NCI-H187 (cell line): ENCODE measurements at regions not wholly inside any gene's neighbourhood (a gene's known extent, or its start where the extent isn't known, plus 50 kb on each side); places are given as distances from the start of the nearest gene placed in this dataset.

ENCODE experiments used
- DNase-seq, 2 experiments: peaks; one replicate each; lab custom pipeline; 2025; lab: John Stamatoyannopoulos, UW

DNA sequence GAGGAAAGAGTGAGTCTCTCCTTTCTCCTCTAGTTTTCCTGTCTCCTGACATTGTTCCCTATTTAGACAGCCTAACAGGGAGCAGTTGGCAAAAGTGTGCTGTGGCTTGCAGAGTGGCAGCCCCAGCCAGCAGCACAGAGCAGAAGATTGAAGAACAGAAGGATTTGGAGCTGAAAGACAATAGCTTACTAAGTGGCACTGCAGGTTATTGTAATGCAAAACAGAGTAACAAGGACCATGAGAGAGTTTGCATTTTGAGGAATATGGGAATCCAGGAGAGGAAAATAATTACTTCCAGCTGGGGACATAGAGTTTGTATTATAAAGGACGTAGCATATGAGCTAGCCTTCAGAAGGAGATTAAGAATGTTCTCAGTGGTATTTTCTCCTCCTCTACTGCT is 342.4 kb downstream of the AKAIN1 start:
- DNase-seq: no peak

DNA sequence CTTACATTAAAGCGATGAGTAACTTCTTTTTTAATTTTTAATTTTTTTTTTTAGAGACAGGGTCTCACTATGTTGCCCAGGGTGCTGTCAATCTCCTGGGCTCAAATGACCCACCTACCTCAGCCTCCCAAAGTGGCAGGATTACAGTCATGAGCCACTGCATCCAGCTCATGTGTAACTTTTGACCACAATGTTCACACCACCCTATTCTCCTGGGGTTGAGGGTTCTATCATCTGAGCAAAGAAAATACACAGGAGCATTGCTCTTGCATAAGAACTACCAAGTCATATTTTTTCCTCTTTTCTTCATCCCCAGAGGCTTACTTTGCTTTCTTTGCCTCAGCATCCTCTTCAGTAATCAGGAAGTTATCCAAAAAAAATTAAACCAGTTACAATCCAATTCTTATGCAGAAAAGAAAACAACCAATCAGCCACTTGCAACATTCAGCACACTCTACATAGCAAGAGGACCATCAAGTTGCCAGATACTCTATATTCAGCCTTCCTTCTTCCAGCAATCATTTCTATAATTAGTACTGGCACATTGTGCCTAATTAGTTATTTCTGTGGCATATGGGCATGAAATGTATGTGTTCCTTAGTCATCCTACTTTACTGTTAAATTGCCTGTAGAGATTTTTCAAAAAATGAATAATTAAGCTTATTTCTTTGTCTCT is 345.6 kb downstream of the AKAIN1 start:
- DNase-seq: no peak

DNA sequence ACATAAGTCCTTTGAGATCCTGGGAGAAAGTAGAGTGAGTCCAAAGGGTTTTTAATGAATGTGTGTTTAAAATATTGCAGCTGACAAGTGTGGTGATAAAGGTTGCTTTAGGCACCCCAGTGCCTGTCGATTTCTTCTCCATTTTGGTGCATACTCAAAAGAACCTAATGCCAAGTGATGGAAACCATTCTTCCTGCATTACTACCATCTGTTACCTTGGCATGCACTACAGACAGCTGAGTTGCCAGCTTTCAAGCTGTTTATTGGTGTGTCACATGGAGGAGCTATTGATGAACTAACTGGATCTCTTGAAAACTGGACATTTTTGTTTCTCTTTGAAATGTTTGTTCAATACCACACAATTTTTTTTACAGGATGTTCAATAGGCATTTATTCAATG is 350.0 kb downstream of the AKAIN1 start:
- no peak for DNase-seq

DNA sequence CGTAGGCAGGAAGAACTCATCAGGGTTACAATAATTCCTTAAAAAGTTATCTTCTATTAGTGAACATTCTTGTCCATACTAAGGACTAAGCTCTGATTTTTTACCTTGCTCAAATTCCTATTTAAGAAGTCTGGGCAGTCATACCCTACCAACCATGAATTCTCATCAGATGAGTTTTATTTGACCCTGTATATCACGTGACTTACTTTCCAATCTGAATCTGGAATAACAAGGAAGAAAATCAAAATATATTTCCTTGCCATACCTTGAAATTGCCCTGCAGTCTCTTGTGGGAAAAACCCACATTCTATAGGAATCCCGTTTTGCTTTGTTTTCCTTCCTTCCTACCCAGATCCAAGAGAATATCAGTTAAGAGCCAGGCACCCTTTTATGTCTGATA is 352.7 kb downstream of the AKAIN1 start:
- no peak for DNase-seq

DNA sequence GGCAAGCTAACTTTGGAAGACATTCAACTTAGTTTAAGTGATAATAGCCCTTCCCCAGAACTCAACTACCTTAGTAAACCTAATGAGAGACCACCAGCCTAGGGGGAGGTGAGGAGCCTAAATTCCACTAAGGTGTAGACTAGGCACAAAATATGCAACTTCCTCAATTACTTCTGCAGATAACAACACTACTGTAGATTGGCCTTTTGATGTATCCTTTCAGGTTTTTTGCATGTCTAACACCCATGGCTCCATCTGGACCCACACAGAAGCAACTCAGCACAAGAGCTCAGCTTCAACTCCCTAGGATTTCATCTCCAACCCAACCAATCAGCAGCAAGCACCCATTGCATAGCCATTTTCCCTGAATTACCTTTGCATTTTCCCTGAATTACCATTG is 353.3 kb downstream of the AKAIN1 start:
- DNase-seq: no peak

DNA sequence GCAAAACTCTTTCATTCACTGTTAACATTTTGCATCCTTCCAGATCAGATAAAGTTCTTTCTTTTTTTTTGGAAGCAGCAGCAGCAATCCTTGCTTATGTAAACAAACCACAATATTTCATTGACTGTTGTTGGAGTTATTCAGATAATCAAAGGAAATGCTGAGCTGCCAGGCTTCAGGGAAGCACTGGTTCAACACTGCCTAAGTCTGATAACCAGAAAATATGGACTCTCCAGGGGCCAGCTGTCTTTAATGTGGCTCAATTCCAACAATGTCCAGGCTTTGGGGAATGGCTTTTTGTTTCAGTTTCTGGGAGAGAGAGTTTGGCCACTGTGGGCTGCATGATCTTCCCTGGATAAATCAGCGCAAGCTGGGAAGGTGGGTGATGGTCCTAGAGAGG is 354.3 kb downstream of the AKAIN1 start:
- no peak for DNase-seq

DNA sequence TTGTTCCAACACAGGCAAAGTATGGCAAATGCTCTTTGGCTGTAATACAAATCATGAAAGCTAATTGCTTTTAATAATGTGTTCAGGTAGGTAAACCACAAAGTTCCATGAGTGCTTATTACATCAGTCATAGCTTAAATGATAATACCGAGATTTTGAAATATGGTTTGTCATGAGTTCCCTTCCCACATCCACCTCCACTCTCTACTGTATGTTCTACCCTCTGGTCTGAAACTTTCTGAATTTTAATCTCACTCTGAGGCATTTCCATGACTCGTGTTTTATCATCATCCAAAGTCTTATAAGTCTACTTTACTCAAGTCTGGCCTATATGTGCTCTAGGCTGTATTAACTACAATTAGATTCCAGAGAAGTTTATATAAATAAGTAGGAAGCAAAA is 354.8 kb downstream of the AKAIN1 start:
- DNase-seq: no peak

DNA sequence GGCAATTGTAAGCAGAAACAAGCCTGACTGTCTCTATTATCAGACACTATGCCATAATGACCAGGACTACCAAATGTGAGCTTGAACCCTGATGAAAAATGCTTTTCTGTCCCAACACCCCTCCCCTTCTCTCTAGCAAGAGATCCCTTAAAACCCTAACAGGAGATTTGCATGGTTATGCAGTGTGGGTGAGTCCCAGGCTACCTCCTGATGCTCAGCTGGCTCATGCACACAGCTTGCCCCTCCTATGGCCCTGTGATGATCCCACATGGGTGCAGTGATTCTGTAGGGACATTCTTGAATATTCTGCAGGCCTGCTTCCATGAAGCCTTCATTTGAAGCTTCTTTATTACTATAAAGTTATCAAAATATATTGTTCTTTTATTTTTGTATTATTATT is 357.4 kb downstream of the AKAIN1 start:
- no peak for DNase-seq

DNA sequence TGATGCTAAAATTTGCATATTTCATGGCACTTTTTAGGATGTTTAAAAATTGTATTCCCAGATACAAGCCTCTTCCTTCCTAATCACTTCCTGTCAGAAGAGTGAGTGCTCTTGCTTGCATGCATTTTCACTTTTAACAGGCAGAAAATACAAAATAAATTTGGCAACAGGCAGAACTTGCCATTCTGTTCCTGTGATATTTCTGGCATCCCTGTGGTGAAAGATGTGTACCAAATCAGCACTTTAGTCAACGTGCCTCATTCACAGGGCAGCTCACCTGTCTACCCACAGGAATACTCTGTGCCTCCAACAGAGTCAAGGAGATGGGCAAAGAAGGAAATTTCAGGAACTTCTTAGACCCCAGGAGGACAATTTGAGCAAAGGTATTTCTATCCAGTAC is 360.9 kb downstream of the AKAIN1 start:
- DNase-seq: no peak

DNA sequence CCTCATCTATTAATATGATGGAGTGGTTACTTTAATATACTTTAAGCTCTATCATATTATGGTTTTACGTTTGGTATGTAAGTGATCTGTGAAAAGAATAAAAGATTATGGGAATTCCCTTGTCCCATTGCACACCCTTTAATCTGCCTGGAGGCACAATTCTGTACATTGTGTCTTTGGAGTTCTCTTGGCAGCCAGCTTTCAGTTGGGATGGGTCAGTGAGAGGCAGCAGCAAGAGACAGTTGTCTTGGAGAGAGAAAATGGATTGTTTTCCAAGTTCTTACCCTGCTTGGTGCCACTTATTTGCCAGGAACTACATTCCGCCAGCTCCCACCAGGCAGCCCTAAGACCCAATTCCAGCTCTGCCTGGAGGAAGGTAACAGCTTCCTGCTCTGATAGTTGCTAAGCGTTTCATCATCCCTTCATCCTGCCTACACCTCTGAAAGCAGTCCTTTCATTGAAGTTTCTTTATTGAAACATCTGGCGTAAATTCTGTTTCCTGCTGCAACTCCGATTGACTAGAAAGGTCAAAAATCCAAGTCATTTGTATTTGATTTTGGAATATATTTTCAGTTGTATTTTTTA is 365.2 kb downstream of the AKAIN1 start:
- no peak for DNase-seq

DNA sequence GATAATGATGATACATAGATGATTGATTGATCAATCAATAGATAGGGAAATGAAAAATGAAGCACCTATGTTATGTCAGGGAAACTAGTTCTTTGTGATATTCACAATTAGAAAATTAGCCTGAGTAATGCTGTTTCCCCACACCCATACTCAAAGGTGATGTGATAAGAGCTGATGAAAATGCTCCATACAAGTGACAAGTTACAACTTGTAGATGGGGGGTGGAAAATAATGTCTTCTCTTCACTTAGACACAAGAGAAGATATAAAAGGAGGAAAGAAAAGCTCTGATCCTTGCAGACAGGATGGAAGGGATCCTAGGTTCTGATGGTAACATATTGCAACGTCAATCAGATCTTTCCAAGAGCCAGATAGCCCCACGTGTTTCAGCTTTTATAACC is 365.9 kb downstream of the AKAIN1 start:
- DNase-seq: no peak

DNA sequence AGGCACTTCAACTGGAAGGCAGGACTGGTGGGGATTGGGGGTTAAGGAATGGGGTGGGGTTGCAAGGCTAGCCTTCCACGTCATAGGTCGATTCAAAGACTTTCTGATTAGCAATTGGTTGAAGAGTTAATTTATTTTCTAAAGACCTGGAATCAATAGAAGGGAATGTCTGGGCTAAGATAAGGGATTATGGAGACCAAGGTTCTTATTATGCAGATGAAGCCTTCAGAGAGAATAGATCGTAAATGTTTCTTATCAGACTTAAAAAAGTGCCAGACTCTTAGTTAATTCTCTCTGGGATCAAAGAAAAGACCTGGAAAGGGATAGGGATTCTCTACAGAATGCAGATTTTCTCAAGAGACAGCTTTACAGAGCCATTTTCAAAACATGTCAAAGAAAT is 368.0 kb upstream of the DLGAP1 start:
- DNase-seq: no peak

DNA sequence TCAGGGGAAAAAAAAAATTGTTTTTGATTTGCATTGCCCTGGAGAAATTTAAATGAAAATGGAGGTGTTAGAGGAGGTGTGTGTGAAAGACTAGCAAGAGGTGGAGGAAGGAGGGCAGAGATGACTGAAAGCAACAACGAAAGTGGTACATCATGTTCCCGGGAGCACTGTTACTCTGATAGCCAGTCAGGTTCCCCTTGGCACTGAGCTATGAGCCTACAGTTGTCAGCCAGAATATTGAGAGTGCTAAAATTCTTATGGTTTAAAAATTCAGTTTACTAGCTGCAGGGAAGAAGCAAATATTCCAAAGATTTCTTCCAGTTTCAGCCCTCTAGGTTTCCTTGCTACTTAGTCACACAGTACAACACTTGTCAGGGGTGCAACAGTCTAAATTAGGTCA is 366.7 kb upstream of the DLGAP1 start:
- DNase-seq: no peak

DNA sequence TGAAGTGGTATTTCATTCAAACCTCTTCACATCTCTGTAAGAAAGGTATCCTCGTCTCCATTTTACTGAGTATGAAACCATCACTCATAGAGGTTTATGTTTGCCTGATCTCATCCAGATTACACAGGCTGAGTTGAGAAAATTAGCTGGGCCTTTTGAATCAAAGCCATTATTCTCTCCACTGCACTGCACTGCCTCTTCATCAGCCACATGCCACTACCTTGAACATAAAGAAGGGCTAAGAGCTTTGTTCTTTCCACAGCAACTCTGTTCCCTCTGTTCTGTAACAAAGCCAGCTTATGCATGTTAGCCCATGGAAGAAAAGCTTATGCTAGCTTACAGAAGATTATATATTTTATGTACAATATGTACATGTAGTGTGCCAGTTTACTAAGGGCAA is 362.6 kb upstream of the DLGAP1 start:
- DNase-seq: no peak

DNA sequence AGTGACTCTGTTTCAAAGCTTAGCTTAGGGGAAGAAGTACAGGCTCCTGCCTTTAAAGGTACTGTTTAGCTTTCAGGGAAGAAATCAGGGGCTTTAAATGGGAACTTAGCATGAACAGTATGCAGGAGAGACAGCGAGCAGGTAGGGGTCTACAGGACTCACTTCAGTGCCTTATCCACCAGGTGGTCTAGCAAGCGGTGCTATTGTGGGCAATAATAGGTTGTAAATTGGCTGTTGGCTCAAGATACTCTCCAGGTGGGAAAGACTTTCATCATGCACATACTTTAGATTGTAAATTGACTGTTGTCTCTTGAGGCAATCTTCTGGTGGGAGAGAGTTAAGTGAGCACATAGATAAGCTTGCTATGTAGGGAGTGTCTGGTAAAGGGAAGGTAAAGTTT is 358.6 kb upstream of the DLGAP1 start:
- DNase-seq: no peak

DNA sequence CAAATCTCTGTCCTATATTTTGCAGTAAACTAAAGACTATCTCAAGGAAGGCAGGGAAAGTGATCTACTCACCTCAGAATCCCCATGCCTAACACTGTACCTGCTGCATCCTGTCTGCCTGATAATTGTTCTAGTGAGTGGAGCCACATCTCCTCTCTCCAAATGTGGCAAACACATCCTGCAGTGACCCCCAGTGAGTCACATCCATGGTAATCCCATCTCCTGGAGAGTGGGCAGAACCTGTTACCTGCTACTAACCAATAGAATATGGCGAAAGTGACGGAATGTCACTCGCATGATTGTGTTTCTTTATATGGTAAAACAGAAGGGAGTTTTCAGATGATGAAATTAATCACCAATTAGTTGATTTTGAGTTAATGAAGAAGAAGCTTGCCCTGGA is 353.8 kb upstream of the DLGAP1 start:
- DNase-seq: no peak

DNA sequence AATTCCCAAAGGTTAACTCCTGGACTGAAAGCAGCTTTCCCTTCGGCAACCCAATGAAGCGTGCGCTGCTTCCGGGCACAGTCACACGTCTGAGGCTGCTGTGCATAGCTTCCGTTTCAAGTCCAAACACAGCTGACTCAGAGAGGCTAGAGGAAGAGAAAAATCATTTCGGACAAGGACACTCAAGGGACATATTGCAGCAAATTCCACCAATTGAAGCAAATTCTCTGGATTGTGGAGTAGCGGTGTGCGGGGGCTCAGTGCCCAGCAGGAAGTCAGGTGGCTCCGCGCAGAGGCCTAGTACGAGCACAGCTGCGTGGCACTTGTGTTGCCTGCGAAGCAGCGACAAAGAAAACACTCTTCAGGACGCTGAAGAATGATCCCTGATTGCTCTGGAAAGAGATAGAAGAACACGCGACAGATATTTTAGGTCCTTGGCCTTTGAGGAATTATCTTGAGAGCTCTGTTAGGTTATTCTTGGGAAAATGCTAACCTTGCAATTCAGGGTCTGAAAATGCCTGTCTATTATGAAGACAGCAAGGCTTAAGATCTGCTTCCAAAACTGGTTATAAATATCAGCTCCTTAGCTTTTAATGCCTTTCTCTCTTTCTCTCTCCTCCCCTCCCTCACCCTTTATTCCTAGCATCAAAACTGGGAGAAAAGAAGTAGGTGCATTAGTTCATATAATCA is 352.6 kb upstream of the DLGAP1 start:
- DNase-seq: peak in 1 of 2 experiments; percentile 1

DNA sequence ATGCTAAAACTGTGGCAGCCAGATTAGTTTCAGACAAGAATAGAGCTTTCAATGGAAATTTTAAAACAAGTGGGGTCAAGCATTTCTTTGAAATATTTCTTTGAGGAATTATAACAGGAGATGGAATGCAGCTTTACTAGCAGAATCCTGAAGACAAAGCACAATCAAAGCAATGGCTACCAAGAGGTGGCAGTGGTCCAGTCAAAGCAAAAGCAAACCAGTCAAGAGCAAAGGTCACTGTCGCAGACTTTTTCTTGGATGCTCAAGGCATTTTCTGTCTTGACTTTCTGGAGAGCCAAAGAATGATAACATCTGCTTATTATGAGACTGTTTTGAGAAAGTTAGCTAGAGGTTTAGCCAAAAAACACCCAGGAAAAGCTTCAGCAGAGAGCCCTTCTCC is 351.2 kb upstream of the DLGAP1 start:
- no peak for DNase-seq

DNA sequence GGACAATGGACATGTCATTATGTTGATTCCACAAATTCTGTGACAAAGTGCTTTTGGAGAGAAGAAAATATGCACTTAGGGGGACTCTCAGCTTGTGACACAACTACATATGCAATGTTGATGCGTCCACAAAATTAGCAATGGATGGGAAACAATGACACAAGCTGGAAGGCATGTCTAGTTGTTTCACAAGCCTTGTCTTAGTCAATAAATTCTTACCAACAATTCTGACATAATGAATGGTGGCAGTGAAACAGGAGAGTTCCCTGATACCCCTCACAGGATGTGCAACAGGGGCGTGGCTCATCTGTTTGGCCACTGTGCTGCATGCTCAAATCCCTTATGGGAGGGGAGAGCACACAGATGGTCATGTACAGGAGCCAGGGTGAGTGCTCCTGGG is 347.2 kb upstream of the DLGAP1 start:
- DNase-seq: no peak

DNA sequence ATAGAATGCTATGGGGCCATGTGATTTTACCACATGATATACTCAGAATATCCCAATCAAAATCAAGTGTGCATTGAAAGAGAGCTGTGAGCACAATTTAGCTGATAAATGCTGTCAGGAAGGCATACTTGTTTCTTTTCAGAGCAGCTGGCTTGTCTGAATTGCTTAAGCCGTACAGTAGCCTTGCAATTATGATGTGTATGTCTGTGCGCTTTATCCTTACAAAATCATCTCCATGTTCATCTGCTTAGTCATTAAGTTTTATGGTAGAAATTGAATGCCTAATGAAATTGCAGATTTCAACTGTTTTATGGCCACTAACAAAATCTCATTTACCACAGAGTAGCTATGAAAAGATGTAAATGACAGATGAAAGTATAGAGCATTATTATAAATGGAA is 346.0 kb upstream of the DLGAP1 start:
- no peak for DNase-seq

DNA sequence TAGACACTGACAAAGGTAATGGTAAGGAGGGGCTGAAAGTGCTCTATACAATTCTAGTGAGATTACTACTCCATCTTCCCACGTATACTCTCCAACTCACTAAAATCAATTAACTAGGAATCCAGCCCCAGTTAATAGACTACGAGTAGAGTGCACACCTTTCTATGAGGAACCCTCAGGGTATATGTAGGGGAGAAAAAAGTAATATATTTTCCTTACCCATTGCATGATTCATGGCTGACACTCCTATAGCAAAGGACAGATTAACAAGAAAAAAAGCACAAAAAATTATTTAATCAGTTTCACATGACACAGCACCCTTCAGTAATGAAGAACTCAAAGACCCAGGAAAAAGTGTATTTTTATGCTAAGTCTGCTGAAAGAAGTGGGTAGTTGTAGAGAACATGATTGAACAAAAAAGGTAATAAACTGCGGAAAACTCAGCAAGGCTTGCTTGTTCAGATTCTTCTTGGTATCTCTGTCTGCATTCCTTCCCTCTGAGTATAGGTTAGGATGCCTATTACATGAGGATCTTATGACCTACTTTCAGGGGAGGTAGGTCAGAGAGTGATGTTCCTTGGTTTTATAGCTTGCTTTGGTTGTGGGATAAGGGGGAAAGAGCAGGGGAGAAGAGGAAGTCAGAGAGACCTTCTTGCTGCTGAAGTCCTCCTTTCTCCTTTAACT is 342.0 kb upstream of the DLGAP1 start:
- DNase-seq: no peak

DNA sequence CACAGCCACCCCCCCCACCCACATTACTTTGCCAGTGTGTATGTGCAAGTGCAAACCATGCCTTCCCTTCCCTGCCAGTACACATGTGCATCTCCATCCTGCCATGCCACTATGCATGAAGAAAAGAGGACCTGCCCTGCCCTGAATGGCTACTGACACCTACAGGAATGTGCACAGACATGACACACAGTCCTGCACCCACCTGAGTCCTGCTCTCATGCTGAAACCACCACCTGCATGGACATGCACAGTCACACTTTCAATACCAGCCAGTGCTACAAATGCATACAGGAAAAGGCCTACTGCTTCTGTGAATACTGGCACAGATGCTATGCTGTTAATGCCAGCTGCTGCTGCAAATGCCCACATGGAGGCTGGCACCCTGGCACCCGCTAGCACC is 334.4 kb upstream of the DLGAP1 start:
- no peak for DNase-seq

DNA sequence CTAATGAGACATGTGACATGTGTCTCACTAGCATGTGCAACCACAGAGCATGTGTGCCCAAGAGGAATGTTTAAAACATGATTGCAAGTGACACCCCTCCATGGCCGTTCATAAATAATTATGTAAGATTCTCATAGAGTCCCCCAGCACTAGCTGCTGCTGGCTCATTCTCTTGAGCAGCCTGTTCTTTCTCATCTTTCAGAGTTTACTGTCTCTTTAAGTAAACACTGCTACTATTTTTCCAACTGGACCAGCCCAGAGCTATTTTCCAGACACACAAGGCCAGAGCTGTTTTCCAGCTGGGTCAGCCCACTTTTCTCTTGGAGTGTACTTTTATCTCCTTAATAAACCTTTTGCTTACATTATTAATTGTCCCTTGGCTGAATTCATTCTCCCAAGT is 326.8 kb upstream of the DLGAP1 start:
- DNase-seq: no peak
